KMS-11 (cell line): ENCODE measurements at regions not wholly inside any gene's neighbourhood (a gene's known extent, or its start where the extent isn't known, plus 50 kb on each side); places are given as distances from the start of the nearest gene placed in this dataset.

Source experiments
- H2AFZ ChIP-seq: fragments of 200-600 bp; sonication (generic); 2 replicates; pipeline ENCODE4 v1.6.1; 2016; ENCODE audit warnings: antibody characterized with exemption, mixed run types, low read depth
- H3K27ac ChIP-seq: fragments of 200-600 bp; sonication (generic); 2 replicates; pipeline ENCODE4 v1.6.1; 2016; ENCODE audit warnings: mild to moderate bottlenecking, mixed run types
- H3K27me3 ChIP-seq: fragments of 200-600 bp; sonication (generic); 2 replicates; pipeline ENCODE4 v1.6.1; 2017; ENCODE audit warnings: mild to moderate bottlenecking, low read depth, mixed run types, moderate library complexity; ENCODE audit not compliant: insufficient read depth
- H3K36me3 ChIP-seq: fragments of 200-600 bp; sonication (generic); 2 replicates; pipeline ENCODE4 v1.6.1; 2017; ENCODE audit warnings: mild to moderate bottlenecking, mixed run types; ENCODE audit not compliant: insufficient read depth
- H3K4me1 ChIP-seq: fragments of 200-600 bp; sonication (generic); 2 replicates; pipeline ENCODE4 v1.6.1; 2016; ENCODE audit warnings: mild to moderate bottlenecking, low read depth, mixed run types; ENCODE audit not compliant: poor library complexity, severe bottlenecking
- H3K4me2 ChIP-seq: fragments of 200-600 bp; sonication (generic); 2 replicates; pipeline ENCODE4 v1.7.0; 2016; ENCODE audit warnings: mild to moderate bottlenecking, mixed run types
- H3K4me3 ChIP-seq: fragments of 200-600 bp; sonication (generic); IDR thresholded peaks from 2 replicates; pipeline ENCODE4 v1.6.1; 2017; ENCODE audit warnings: low read depth, low read length, mixed read lengths; ENCODE audit not compliant: insufficient read depth
- H3K79me2 ChIP-seq: fragments of 200-600 bp; sonication (generic); 2 replicates; pipeline ENCODE4 v1.6.1; 2016; ENCODE audit warnings: low read depth, mixed run types; ENCODE audit not compliant: insufficient read depth
- H3K9ac ChIP-seq: fragments of 200-600 bp; sonication (generic); 2 replicates; pipeline ENCODE4 v1.6.1; 2016; ENCODE audit warnings: mild to moderate bottlenecking, mixed run types
- H4K20me1 ChIP-seq: fragments of 200-600 bp; sonication (generic); 2 replicates; pipeline ENCODE4 v1.6.1; 2016; ENCODE audit warnings: mild to moderate bottlenecking, mixed run types; ENCODE audit not compliant: insufficient read depth
- TF ChIP-seq, protein P1 (sequence below): fragments of 200-600 bp; sonication (generic); conservative IDR thresholded peaks from 2 replicates; pipeline ENCODE4 v1.6.1; 2017; ENCODE audit warnings: low read depth, mild to moderate bottlenecking, antibody characterized with exemption, low read length, moderate library complexity, mixed read lengths

DNA sequence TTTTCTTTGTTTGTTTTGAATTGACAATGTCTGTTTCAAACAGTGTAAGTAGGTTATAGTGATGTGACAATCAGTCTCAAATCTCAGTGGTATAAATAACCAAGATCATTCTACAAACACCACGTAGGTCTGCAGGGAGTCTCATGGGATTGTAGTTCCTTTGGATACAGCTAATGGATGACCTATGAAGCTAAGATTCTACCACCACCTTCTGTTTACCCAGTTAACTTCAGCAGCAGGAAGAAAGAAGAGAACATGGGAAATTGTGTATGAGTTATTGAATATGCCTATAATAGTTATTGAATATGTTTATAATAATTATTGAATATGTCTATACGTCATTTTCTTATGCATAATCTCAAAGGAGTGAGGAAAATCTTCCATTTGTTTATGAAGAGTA lies 63.9 kb upstream of the SLITRK5 start:
- TF ChIP-seq, protein P1, sequence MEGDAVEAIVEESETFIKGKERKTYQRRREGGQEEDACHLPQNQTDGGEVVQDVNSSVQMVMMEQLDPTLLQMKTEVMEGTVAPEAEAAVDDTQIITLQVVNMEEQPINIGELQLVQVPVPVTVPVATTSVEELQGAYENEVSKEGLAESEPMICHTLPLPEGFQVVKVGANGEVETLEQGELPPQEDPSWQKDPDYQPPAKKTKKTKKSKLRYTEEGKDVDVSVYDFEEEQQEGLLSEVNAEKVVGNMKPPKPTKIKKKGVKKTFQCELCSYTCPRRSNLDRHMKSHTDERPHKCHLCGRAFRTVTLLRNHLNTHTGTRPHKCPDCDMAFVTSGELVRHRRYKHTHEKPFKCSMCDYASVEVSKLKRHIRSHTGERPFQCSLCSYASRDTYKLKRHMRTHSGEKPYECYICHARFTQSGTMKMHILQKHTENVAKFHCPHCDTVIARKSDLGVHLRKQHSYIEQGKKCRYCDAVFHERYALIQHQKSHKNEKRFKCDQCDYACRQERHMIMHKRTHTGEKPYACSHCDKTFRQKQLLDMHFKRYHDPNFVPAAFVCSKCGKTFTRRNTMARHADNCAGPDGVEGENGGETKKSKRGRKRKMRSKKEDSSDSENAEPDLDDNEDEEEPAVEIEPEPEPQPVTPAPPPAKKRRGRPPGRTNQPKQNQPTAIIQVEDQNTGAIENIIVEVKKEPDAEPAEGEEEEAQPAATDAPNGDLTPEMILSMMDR: no peak
- Histone ChIP-seq H3K9ac (no peak overlapping the region), H3K27ac (no peak overlapping the region), H3K27me3 (no peaks in the 10 kb centered on the region), H3K4me3 (no peak overlapping the region), H2AFZ (no peak overlapping the region), H3K36me3 (no peaks in the 10 kb centered on the region), H3K4me2 (no peak overlapping the region), H3K79me2 (no peaks in the 10 kb centered on the region), H3K4me1 (no peaks in the 10 kb centered on the region), H4K20me1 (no peaks in the 10 kb centered on the region)

DNA sequence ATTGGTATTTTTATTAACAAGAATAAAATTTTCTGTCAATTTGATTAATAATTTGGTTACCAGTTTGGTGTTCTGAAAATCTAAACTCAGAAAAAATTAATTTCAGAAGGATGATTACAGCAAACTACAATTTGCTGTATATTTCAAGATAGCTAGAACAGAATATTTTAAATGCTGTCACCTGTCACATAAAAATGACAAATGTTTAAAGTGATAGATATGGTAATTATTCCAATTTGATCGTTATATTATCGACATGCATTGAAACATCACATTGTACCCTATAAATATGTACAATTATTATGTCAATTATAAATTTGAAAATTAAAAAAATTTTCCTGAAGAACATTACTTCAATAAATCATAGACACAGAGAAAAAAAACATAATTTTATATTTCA lies 56.9 kb upstream of the SLITRK5 start:
- no peaks in the 10 kb centered on the region for H3K79me2 ChIP-seq
- no peak overlapping the region for H3K27ac ChIP-seq

More for the DNA sequence above, 56.9 kb upstream of the SLITRK5 start:
- TF ChIP-seq, protein P1: no peak
- H3K4me2 ChIP-seq: no peak overlapping the region
- H2AFZ ChIP-seq: no peak overlapping the region
- no peak overlapping the region for H3K9ac ChIP-seq
- H3K4me3 ChIP-seq: no peak overlapping the region
- no peaks in the 10 kb centered on the region for H4K20me1 ChIP-seq
- no peaks in the 10 kb centered on the region for H3K27me3 ChIP-seq
- H3K4me1 ChIP-seq: no peaks in the 10 kb centered on the region
- no peaks in the 10 kb centered on the region for H3K36me3 ChIP-seq
